Pancreas (tissue), 10 donors: ENCODE measurements at regions not wholly inside any gene's neighbourhood (a gene's known extent, or its start where the extent isn't known, plus 50 kb on each side); places are given as distances from the start of the nearest gene placed in this dataset.

Experiments used
- ATAC-seq, 4 donors: fragments of 200-7000 bp; cut with Tn5 transposase; one replicate each; pipeline versions ENCODE4 v1.8.0 to v1.9.1; 2020; ENCODE audit warnings: mild to moderate bottlenecking in 4 of 4, moderate library complexity in 4 of 4
- DNase-seq, 6 donors: peaks; one replicate each; pipeline ENCODE4 v3.0.0-alpha.2; 2020
- FAIRE-seq: peaks from 2 replicates; lab custom pipeline; 2012; peaks lifted over from hg19 to GRCh38; lab: Jason Lieb, UNC
- H3K27ac ChIP-seq, 4 donors: fragments of 200-600 bp; sonication (generic); 1 replicate in 3 of 4; 2 replicates in 1 of 4; pipeline versions ENCODE4 v1.5.0 to v1.8.0; 2020
- H3K27me3 ChIP-seq, 4 donors: fragments of 200-600 bp; one replicate each; pipeline ENCODE4 v1.8.0; 2021
- H3K36me3 ChIP-seq, 3 donors: fragments of 200-600 bp; sonication (generic) in 1 of 3; one replicate each; pipeline versions ENCODE4 v1.5.0 to v1.8.0; 2020 to 2021
- H3K4me1 ChIP-seq, 3 donors: fragments of 200-600 bp; one replicate each; pipeline ENCODE4 v1.8.0; 2021
- H3K4me3 ChIP-seq, 4 donors: fragments of 200-600 bp; sonication (generic) in 2 of 4; one replicate each; pipeline versions ENCODE4 v1.5.0 to v1.8.0; 2020 to 2021
- H3K9me3 ChIP-seq, 4 donors: fragments of 200-600 bp; one replicate each; pipeline ENCODE4 v1.8.0; 2021
- CTCF ChIP-seq, 4 donors: fragments of 200-600 bp; sonication (generic) in 3 of 4; IDR thresholded peaks; one replicate each; pipeline versions ENCODE4 v1.5.0 to v1.8.0; 2021; ENCODE audit warnings: antibody characterized with exemption in 4 of 4
- WGBS, 2 donors: extraction: QIAGEN DNeasy Blood & Tissue Kit; methylation state at CpG; one replicate each; pipeline ENCODE4 v1.1.7; 2013; 5-methylcytosine and 5-hydroxymethylcytosine counted together
- intact Hi-C, 3 donors: fragments of 100-400 bp; cut with DNase I; formaldehyde crosslinking; loops; one replicate each; pipeline versions ENCODE4 v1.11.1 to v1.14.2; 2022
- donor health status: healthy with polysubstance abuse.
- donor health status: DM: no; HTN: no; CAD: no; lungs with moderate emphysema.
- donor health status: DM: no; HTN: no; CAD: no.
- donor health status: control.
- donor health status: control.
- donor health status: Bipolar disorder and iron deficiency.
- donor health status: DM: yes; HTN: yes; CAD: no.
- donor health status: DM: no; HTN: no; CAD: no.
- donor health status: DM: no; HTN: no; CAD: no.
- donor health status: DM: yes; HTN: yes; CAD: no.

- DNase-seq (no peak), FAIRE-seq (no peak), ATAC-seq (no peak)
- H3K27me3 ChIP-seq = peaks cover 0 to 9% (median 0%) of the 10 kb centered on the region in 4 donors
- WGBS, 2 donors = 75 to 85% methylated on average over 24 of the region's 24 CpGs
- H3K36me3 ChIP-seq = no peaks in the 10 kb centered on the region
- H3K4me3 ChIP-seq = no peak overlapping the region
- H3K4me1 ChIP-seq = no peaks in the 10 kb centered on the region
- no peaks in the 10 kb centered on the region for H3K9me3 ChIP-seq
- TF ChIP-seq CTCF (IDR thresholded peaks at IDR 0.05) = no peak
- intact Hi-C loops = no loop called here
- no peak overlapping the region for H3K27ac ChIP-seq
Measured at GRCh38 chr16:87067003-87067556, 250.1 kb downstream of the C16orf95 start.

- FAIRE-seq = no peak
- DNase-seq = no peak
- H3K27me3 ChIP-seq = peaks cover 0 to 9% (median 0%) of the 10 kb centered on the region in 4 donors
- ATAC-seq = no peak
- no peaks in the 10 kb centered on the region for H3K9me3 ChIP-seq
- intact Hi-C loops = no loop called here
- H3K4me3 ChIP-seq = no peak overlapping the region
- no peak for TF ChIP-seq CTCF (IDR thresholded peaks at IDR 0.05)
- H3K27ac ChIP-seq = no peak overlapping the region
- no peaks in the 10 kb centered on the region for H3K36me3 ChIP-seq
- H3K4me1 ChIP-seq = no peaks in the 10 kb centered on the region
- WGBS, 2 donors = 82 to 86% methylated on average over 40 of the region's 40 CpGs
Measured at GRCh38 chr16:87067836-87068761, 249.1 kb downstream of the C16orf95 start.

- Histone ChIP-seq H3K4me1 (no peaks in the 10 kb centered on the region), H3K4me3 (no peak overlapping the region), H3K27me3 (peaks cover 0 to 9% (median 0%) of the 10 kb centered on the region in 4 donors), H3K36me3 (no peaks in the 10 kb centered on the region), H3K9me3 (no peaks in the 10 kb centered on the region), H3K27ac (no peak overlapping the region)
- 86 to 91% methylated on average over 20 of the region's 20 CpGs for WGBS, 2 donors
- no peak for ATAC-seq
- DNase-seq = no peak
- no peak for TF ChIP-seq CTCF (IDR thresholded peaks at IDR 0.05)
- intact Hi-C loops = no loop called here
- FAIRE-seq = no peak
Measured at GRCh38 chr16:87068762-87069150, 248.4 kb downstream of the C16orf95 start.

- Histone ChIP-seq H3K4me1 (no peaks in the 10 kb centered on the region), H3K27me3 (no peaks in the 10 kb centered on the region), H3K9me3 (no peaks in the 10 kb centered on the region), H3K36me3 (no peaks in the 10 kb centered on the region), H3K27ac (no peak overlapping the region), H3K4me3 (no peak overlapping the region)
- no peak for FAIRE-seq
- WGBS, 2 donors = 82 to 84% methylated on average over 9 of the region's 9 CpGs
- ATAC-seq = no peak
- intact Hi-C loops = loop anchor here in 1 of 3 donors (10.0 kb wide), 1 partner anchor 496 kb away; the partner anchor contains the start of gene FOXL1
- no peak for DNase-seq
- TF ChIP-seq CTCF (IDR thresholded peaks at IDR 0.05) = no peak
Measured at GRCh38 chr16:87070657-87071056, 246.5 kb downstream of the C16orf95 start.
